ENCODE measurements at regions not wholly inside any gene's neighbourhood (a gene's known extent, or its start where the extent isn't known, plus 50 kb on each side); places are given as distances from the start of the nearest gene placed in this dataset.

DNA sequence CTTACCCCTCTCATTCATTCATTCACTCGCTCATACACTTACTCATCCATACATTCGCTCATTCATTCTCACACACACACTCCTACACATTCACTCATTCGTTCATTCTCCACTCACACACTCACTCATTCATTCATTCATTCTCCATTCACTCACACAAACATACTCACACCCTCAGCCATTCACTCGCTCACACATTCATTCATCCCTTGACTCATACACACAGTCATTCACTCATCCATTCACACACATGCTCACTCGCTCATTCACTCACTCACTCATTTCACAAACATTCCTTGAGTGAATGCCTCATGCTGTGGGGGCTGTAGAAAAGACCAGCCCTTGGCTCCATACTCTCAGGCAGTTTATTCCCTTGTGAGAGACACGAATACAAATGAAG is 151.1 kb upstream of the MAMLD1 start:
- ChIA-PET POLR2A (no interaction called here), CTCF (no interaction called here)
- Histone ChIP-seq H3F3A (replicated peaks; ENCODE audit: insufficient read depth) (no peaks in the 10 kb centered on the region), H2AFZ (ENCODE audit: low read depth) (no peak overlapping the region), H3K27ac (ENCODE audit: low read depth in 2 of 2, low read length in 1 of 2) (no peak overlapping the region), H3K4me3 (ENCODE audit: low read depth in 2 of 2, low read length in 1 of 2) (no peak overlapping the region), H3K4me2 (no peak overlapping the region), H3K9me2 (no peaks in the 10 kb centered on the region), H3K9ac (no peak overlapping the region), H3K4me1 (ENCODE audit: control insufficient read depth in 1 of 2, insufficient read depth in 2 of 2, low read depth in 1 of 2, low read length in 1 of 2) (no peaks in the 10 kb centered on the region), H3K36me3 (replicated peaks in 1 of 2; ENCODE audit: control insufficient read depth in 1 of 2, insufficient read depth in 2 of 2, low read length in 1 of 2) (no peaks in the 10 kb centered on the region), H4K20me1 (ENCODE audit: insufficient read depth) (no peaks in the 10 kb centered on the region), H3K9me3 (no peaks in the 10 kb centered on the region), H3K27me3 (ENCODE audit: insufficient read depth) (no peaks in the 10 kb centered on the region; the same call in 1 of the 2 replicates), H3K79me2 (ENCODE audit: insufficient read depth) (no peaks in the 10 kb centered on the region)
- WGBS (ENCODE audit: low lambda C conversion rate): 40% methylated on average over 6 of the region's 6 CpGs
- no peak for DNase-seq
- no peak for TF ChIP-seq TEAD4 (IDR thresholded peaks at IDR 0.05; ENCODE audit: borderline replicate concordance, insufficient read depth)
- TF ChIP-seq GATA2 (CRISPR knock-in tag; IDR thresholded peaks at IDR 0.05): no peak
- no peak for TF ChIP-seq ELF1 (IDR thresholded peaks at IDR 0.05)
- no peak for TF ChIP-seq GABPA (IDR thresholded peaks at IDR 0.05; ENCODE audit: low read depth)
- no peak for TF ChIP-seq FOXM1 (IDR thresholded peaks at IDR 0.05; ENCODE audit: low read depth)
- no peak for TF ChIP-seq MEF2A (IDR thresholded peaks at IDR 0.05; ENCODE audit: borderline replicate concordance, low read depth)
- no peak for TF ChIP-seq YY1 (IDR thresholded peaks at IDR 0.05; ENCODE audit: low read depth)
- TF ChIP-seq, protein P1, sequence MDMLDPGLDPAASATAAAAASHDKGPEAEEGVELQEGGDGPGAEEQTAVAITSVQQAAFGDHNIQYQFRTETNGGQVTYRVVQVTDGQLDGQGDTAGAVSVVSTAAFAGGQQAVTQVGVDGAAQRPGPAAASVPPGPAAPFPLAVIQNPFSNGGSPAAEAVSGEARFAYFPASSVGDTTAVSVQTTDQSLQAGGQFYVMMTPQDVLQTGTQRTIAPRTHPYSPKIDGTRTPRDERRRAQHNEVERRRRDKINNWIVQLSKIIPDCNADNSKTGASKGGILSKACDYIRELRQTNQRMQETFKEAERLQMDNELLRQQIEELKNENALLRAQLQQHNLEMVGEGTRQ (IDR thresholded peaks at IDR 0.05; ENCODE audit: borderline replicate concordance, low read depth, low read length): no peak
- TF ChIP-seq SMC3 (IDR thresholded peaks at IDR 0.05; ENCODE audit: low read depth, low read length): no peak
- TF ChIP-seq CHD2 (IDR thresholded peaks at IDR 0.05; ENCODE audit: low read length, partially characterized antibody): no peak
- no peak for TF ChIP-seq NFIC (IDR thresholded peaks at IDR 0.05; ENCODE audit: borderline replicate concordance)
- no peak for TF ChIP-seq POLR2AphosphoS5 (IDR thresholded peaks at IDR 0.05; ENCODE audit: low read depth, low read length)
- no peak for TF ChIP-seq TCF12 (IDR thresholded peaks at IDR 0.05)
- TF ChIP-seq JUND (IDR thresholded peaks at IDR 0.05): no peak
- no peak for TF ChIP-seq SIN3A (IDR thresholded peaks at IDR 0.05; ENCODE audit: borderline replicate concordance, low read depth, low read length)
- TF ChIP-seq RXRA (IDR thresholded peaks at IDR 0.05; ENCODE audit: borderline replicate concordance, low read depth): no peak
- TF ChIP-seq, protein P2, sequence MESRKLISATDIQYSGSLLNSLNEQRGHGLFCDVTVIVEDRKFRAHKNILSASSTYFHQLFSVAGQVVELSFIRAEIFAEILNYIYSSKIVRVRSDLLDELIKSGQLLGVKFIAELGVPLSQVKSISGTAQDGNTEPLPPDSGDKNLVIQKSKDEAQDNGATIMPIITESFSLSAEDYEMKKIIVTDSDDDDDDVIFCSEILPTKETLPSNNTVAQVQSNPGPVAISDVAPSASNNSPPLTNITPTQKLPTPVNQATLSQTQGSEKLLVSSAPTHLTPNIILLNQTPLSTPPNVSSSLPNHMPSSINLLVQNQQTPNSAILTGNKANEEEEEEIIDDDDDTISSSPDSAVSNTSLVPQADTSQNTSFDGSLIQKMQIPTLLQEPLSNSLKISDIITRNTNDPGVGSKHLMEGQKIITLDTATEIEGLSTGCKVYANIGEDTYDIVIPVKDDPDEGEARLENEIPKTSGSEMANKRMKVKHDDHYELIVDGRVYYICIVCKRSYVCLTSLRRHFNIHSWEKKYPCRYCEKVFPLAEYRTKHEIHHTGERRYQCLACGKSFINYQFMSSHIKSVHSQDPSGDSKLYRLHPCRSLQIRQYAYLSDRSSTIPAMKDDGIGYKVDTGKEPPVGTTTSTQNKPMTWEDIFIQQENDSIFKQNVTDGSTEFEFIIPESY (IDR thresholded peaks at IDR 0.05; ENCODE audit: borderline replicate concordance, low read depth): no peak
- no peak for TF ChIP-seq TAF1 (IDR thresholded peaks at IDR 0.05; ENCODE audit: borderline replicate concordance, low read depth, low read length)
- TF ChIP-seq CTCF (IDR thresholded peaks at IDR 0.05): no peak
